HG03469 (cell line): ENCODE measurements at regions not wholly inside any gene's neighbourhood (a gene's known extent, or its start where the extent isn't known, plus 50 kb on each side); places are given as distances from the start of the nearest gene placed in this dataset.

Experiments used
- ATAC-seq: cut with Tn5 transposase; IDR thresholded peaks from one replicate; pipeline ENCODE4 v1.9.1; 2021; ENCODE audit warnings: mild to moderate bottlenecking, moderate library complexity, moderate number of reproducible peaks; ENCODE audit not compliant: unreplicated experiment

GRCh38 chr4:153997516-153997915 is 208.6 kb upstream of the SFRP2 start:
- no peak for ATAC-seq

- ATAC-seq: no peak
Measured at GRCh38 chr4:153989505-153989904, 200.6 kb upstream of the SFRP2 start.

GRCh38 chr4:153988492-153989363 is 199.8 kb upstream of the SFRP2 start:
- ATAC-seq: no peak

- ATAC-seq: no peak
Measured at GRCh38 chr4:153987291-153987690, 198.4 kb upstream of the SFRP2 start.

GRCh38 chr4:153976954-153977353 is 188.1 kb upstream of the SFRP2 start:
- ATAC-seq: no peak

GRCh38 chr4:153974452-153974851 is 185.6 kb upstream of the SFRP2 start:
- ATAC-seq: no peak

- no peak for ATAC-seq
Measured at GRCh38 chr4:153973942-153974341, 185.1 kb upstream of the SFRP2 start.

GRCh38 chr4:153971899-153972298 is 183.0 kb upstream of the SFRP2 start:
- no peak for ATAC-seq

GRCh38 chr4:153970169-153970568 is 181.3 kb upstream of the SFRP2 start:
- ATAC-seq: no peak

- no peak for ATAC-seq
Measured at GRCh38 chr4:153969542-153969941, 180.7 kb upstream of the SFRP2 start.

GRCh38 chr4:153966641-153967040 is 177.8 kb upstream of the SFRP2 start:
- no peak for ATAC-seq

- ATAC-seq: no peak
Measured at GRCh38 chr4:153963216-153963615, 174.3 kb upstream of the SFRP2 start.

- ATAC-seq: no peak
Measured at GRCh38 chr4:153962311-153963039, 173.6 kb upstream of the SFRP2 start.

- ATAC-seq: no peak
Measured at GRCh38 chr4:153955327-153955726, 166.4 kb upstream of the SFRP2 start.

- no peak for ATAC-seq
Measured at GRCh38 chr4:153954654-153955053, 165.8 kb upstream of the SFRP2 start.

- no peak for ATAC-seq
Measured at GRCh38 chr4:153950100-153950979, 161.5 kb upstream of the SFRP2 start.

- ATAC-seq: no peak
Measured at GRCh38 chr4:153948041-153948440, 159.2 kb upstream of the SFRP2 start.

GRCh38 chr4:153947124-153947523 is 158.2 kb upstream of the SFRP2 start:
- ATAC-seq: no peak

- no peak for ATAC-seq
Measured at GRCh38 chr4:153945704-153946103, 156.8 kb upstream of the SFRP2 start.

- no peak for ATAC-seq
Measured at GRCh38 chr4:153943738-153944415, 155.0 kb upstream of the SFRP2 start.

GRCh38 chr4:153940916-153941315 is 152.0 kb upstream of the SFRP2 start:
- no peak for ATAC-seq
